ENCODE measurements at regions not wholly inside any gene's neighbourhood (a gene's known extent, or its start where the extent isn't known, plus 50 kb on each side); places are given as distances from the start of the nearest gene placed in this dataset.

GRCh38 chr1:229896861-229897260 is 170.2 kb upstream of the GALNT2 start:
- H3K4me2 ChIP-seq (ENCODE audit: low read length), result no peak overlapping the region
- H3K9ac ChIP-seq, result no peak overlapping the region
- H3K36me3 ChIP-seq (ENCODE audit: control insufficient read depth, insufficient read depth, low read length), result no peaks in the 10 kb centered on the region
- TF ChIP-seq CTCF (IDR thresholded peaks at IDR 0.05), result no peak
- no peak overlapping the region for H3K27ac ChIP-seq
- H3K4me1 ChIP-seq, result no peaks in the 10 kb centered on the region
- no peaks in the 10 kb centered on the region for H3K27me3 ChIP-seq (ENCODE audit: control insufficient read depth, insufficient read depth, low read length)
- no peak overlapping the region for H3K4me3 ChIP-seq (ENCODE audit: low read depth, low read length)
- H3K79me2 ChIP-seq, result no peaks in the 10 kb centered on the region
- H3K9me3 ChIP-seq (ENCODE audit: control insufficient read depth, low read length), result no peaks in the 10 kb centered on the region
- H2AFZ ChIP-seq, result no peak overlapping the region

GRCh38 chr1:229897501-229897900 is 169.5 kb upstream of the GALNT2 start:
- no peak overlapping the region for H3K27ac ChIP-seq

GRCh38 chr1:229900220-229900619 is 166.8 kb upstream of the GALNT2 start:
- H2AFZ ChIP-seq, result no peak overlapping the region
- no peak for TF ChIP-seq CTCF (IDR thresholded peaks at IDR 0.05)
- no peak overlapping the region for H3K4me2 ChIP-seq (ENCODE audit: low read length)
- no peaks in the 10 kb centered on the region for H3K36me3 ChIP-seq (ENCODE audit: control insufficient read depth, insufficient read depth, low read length)
- H3K9ac ChIP-seq, result no peak overlapping the region
- no peaks in the 10 kb centered on the region for H3K4me1 ChIP-seq
- H3K27me3 ChIP-seq (ENCODE audit: control insufficient read depth, insufficient read depth, low read length), result no peaks in the 10 kb centered on the region
- H3K9me3 ChIP-seq (ENCODE audit: control insufficient read depth, low read length), result no peaks in the 10 kb centered on the region
- no peaks in the 10 kb centered on the region for H3K79me2 ChIP-seq
- H3K4me3 ChIP-seq (ENCODE audit: low read depth, low read length), result no peak overlapping the region
- no peak overlapping the region for H3K27ac ChIP-seq

More at GRCh38 chr1:229897501-229897900, 169.5 kb upstream of the GALNT2 start:
- Histone ChIP-seq H3K27me3 (ENCODE audit: control insufficient read depth, insufficient read depth, low read length) (no peaks in the 10 kb centered on the region), H3K4me3 (ENCODE audit: low read depth, low read length) (no peak overlapping the region), H3K4me1 (no peaks in the 10 kb centered on the region), H2AFZ (no peak overlapping the region), H3K36me3 (ENCODE audit: control insufficient read depth, insufficient read depth, low read length) (no peaks in the 10 kb centered on the region), H3K4me2 (ENCODE audit: low read length) (no peak overlapping the region), H3K9me3 (ENCODE audit: control insufficient read depth, low read length) (no peaks in the 10 kb centered on the region), H3K9ac (no peak overlapping the region), H3K79me2 (no peaks in the 10 kb centered on the region)
- no peak for TF ChIP-seq CTCF (IDR thresholded peaks at IDR 0.05)

- Histone ChIP-seq H3K27ac (no peak overlapping the region), H3K4me3 (ENCODE audit: low read depth, low read length) (no peak overlapping the region), H3K79me2 (no peaks in the 10 kb centered on the region), H3K36me3 (ENCODE audit: control insufficient read depth, insufficient read depth, low read length) (no peaks in the 10 kb centered on the region), H2AFZ (no peak overlapping the region), H3K9me3 (ENCODE audit: control insufficient read depth, low read length) (no peaks in the 10 kb centered on the region), H3K4me1 (no peaks in the 10 kb centered on the region), H3K9ac (no peak overlapping the region), H3K27me3 (ENCODE audit: control insufficient read depth, insufficient read depth, low read length) (no peaks in the 10 kb centered on the region), H3K4me2 (ENCODE audit: low read length) (no peak overlapping the region)
- TF ChIP-seq CTCF (IDR thresholded peaks at IDR 0.05), result no peak
These were observed 161.9 kb upstream of the GALNT2 start for GRCh38 chr1:229905031-229905545.

- H3K36me3 ChIP-seq (ENCODE audit: control insufficient read depth, insufficient read depth, low read length), result no peaks in the 10 kb centered on the region
- H3K4me3 ChIP-seq (ENCODE audit: low read depth, low read length), result no peak overlapping the region
- H3K27ac ChIP-seq, result no peak overlapping the region
- no peaks in the 10 kb centered on the region for H3K27me3 ChIP-seq (ENCODE audit: control insufficient read depth, insufficient read depth, low read length)
- H3K79me2 ChIP-seq, result no peaks in the 10 kb centered on the region
- no peak for TF ChIP-seq CTCF (IDR thresholded peaks at IDR 0.05)
- no peak overlapping the region for H2AFZ ChIP-seq
- no peak overlapping the region for H3K9ac ChIP-seq
- H3K4me1 ChIP-seq, result no peaks in the 10 kb centered on the region
- no peak overlapping the region for H3K4me2 ChIP-seq (ENCODE audit: low read length)
- no peaks in the 10 kb centered on the region for H3K9me3 ChIP-seq (ENCODE audit: control insufficient read depth, low read length)
These were observed 161.4 kb upstream of the GALNT2 start for GRCh38 chr1:229905652-229906051.

Data from parathyroid adenoma (tissue), 2 donors.